HEK293T (cell line): ENCODE measurements at regions not wholly inside any gene's neighbourhood (a gene's known extent, or its start where the extent isn't known, plus 50 kb on each side); places are given as distances from the start of the nearest gene placed in this dataset.
A peak's percentile ranks its signal among the peaks of the same experiment; 100 is the strongest.

Source experiments
- CTCF ChIA-PET: fragments of 350-600 bp; formaldehyde crosslinking; extraction: SDS; loops from one replicate; lab custom pipeline; 2021; ENCODE audit warnings: antibody characterized with exemption, inconsistent platforms; lab: Yijun Ruan, JAX
- POLR2A ChIA-PET: fragments of 350-600 bp; formaldehyde crosslinking; extraction: SDS; loops from one replicate; lab custom pipeline; 2020; ENCODE audit warnings: antibody characterized with exemption, inconsistent platforms; lab: Yijun Ruan, JAX
- DNase-seq: peaks from one replicate; pipeline ENCODE4 v3.0.0; 2012; ENCODE audit warnings: mixed read lengths; ENCODE audit errors: extremely low spot score
- ARNT ChIP-seq: fragments of 450-650 bp; IDR thresholded peaks from 2 replicates; pipeline ENCODE4 v1.6.1; 2017; ENCODE audit warnings: mild to moderate bottlenecking
- BHLHE40 ChIP-seq: fragments of 450-650 bp; IDR thresholded peaks from 2 replicates; pipeline ENCODE4 v1.6.1; 2016; ENCODE audit warnings: mild to moderate bottlenecking, moderate library complexity, borderline replicate concordance
- CTBP1 ChIP-seq: fragments of 450-650 bp; IDR thresholded peaks from 2 replicates; pipeline ENCODE4 v1.6.1; 2016; ENCODE audit warnings: borderline replicate concordance
- ELF4 ChIP-seq: fragments of 450-650 bp; IDR thresholded peaks from 2 replicates; pipeline ENCODE4 v1.6.1; 2017; ENCODE audit warnings: antibody characterized with exemption
- FOXA1 ChIP-seq: fragments of 450-650 bp; IDR thresholded peaks from 2 replicates; pipeline ENCODE4 v1.6.1; 2016; ENCODE audit warnings: mild to moderate bottlenecking
- FOXK2 ChIP-seq: fragments of 450-650 bp; IDR thresholded peaks from 2 replicates; pipeline ENCODE4 v1.6.1; 2016; ENCODE audit warnings: mild to moderate bottlenecking
- FOXM1 ChIP-seq: fragments of 450-650 bp; IDR thresholded peaks from 2 replicates; pipeline ENCODE4 v1.6.1; 2017; ENCODE audit warnings: mild to moderate bottlenecking, borderline replicate concordance
- HDGF ChIP-seq: fragments of 450-650 bp; IDR thresholded peaks from 2 replicates; pipeline ENCODE4 v1.6.1; 2017; ENCODE audit warnings: antibody characterized with exemption, borderline replicate concordance
- L3MBTL2 ChIP-seq: fragments of 450-650 bp; conservative IDR thresholded peaks from 2 replicates; pipeline ENCODE4 v1.6.1; 2016; ENCODE audit warnings: mild to moderate bottlenecking
- LEF1 ChIP-seq: fragments of 450-650 bp; IDR thresholded peaks from 2 replicates; pipeline ENCODE4 v1.6.1; 2017; ENCODE audit warnings: mild to moderate bottlenecking, borderline replicate concordance
- NFRKB ChIP-seq: fragments of 450-650 bp; IDR thresholded peaks from 2 replicates; pipeline ENCODE4 v1.6.1; 2016; ENCODE audit warnings: mild to moderate bottlenecking, moderate library complexity
- PKNOX1 ChIP-seq: fragments of 450-650 bp; IDR thresholded peaks from 2 replicates; pipeline ENCODE4 v1.6.1; 2016
- SP1 ChIP-seq: fragments of 450-650 bp; IDR thresholded peaks from 2 replicates; pipeline ENCODE4 v1.6.1; 2017
- SUZ12 ChIP-seq: fragments of 450-650 bp; IDR thresholded peaks from 2 replicates; pipeline ENCODE4 v1.6.1; 2016; ENCODE audit warnings: mild to moderate bottlenecking
- TARDBP ChIP-seq: fragments of 450-650 bp; IDR thresholded peaks from 2 replicates; pipeline ENCODE4 v1.6.1; 2016
- ZNF384 ChIP-seq: fragments of 450-650 bp; IDR thresholded peaks from 2 replicates; pipeline ENCODE4 v1.6.1; 2016

- peak; percentile 2 for DNase-seq
- ChIA-PET POLR2A (no interaction called here), CTCF (interaction anchor here (1.3 kb wide), 1 partner anchor 101 kb away, joined by 4 read pairs; no protein-coding TSS in a partner anchor)
- no peak for TF ChIP-seq BHLHE40
- TF ChIP-seq L3MBTL2: no peak
- no peak for TF ChIP-seq NFRKB
- no peak for TF ChIP-seq ARNT
- TF ChIP-seq CTBP1: no peak
- no peak for TF ChIP-seq LEF1
- no peak for TF ChIP-seq FOXA1
- TF ChIP-seq FOXM1: no peak
- no peak for TF ChIP-seq FOXK2
- no peak for TF ChIP-seq HDGF
- TF ChIP-seq PKNOX1: no peak
- no peak for TF ChIP-seq ZNF384
- no peak for TF ChIP-seq TARDBP
These were observed 57.5 kb upstream of the IFFO2 start for GRCh38 chr1:19013826-19014548.

- TF ChIP-seq SP1: no peak
- TF ChIP-seq TARDBP: no peak
- no peak for TF ChIP-seq SUZ12
- no peak for TF ChIP-seq BHLHE40
- no peak for TF ChIP-seq FOXA1
- TF ChIP-seq PKNOX1: no peak
- TF ChIP-seq FOXK2: no peak
- TF ChIP-seq ELF4: no peak
- TF ChIP-seq ARNT: no peak
- no peak for TF ChIP-seq LEF1
- no peak for TF ChIP-seq FOXM1
- no peak for TF ChIP-seq ZNF384
- TF ChIP-seq HDGF: no peak
- no peak for TF ChIP-seq L3MBTL2
- POLR2A ChIA-PET: interaction anchor here (0.7 kb wide), 1 partner anchor 109 kb away, joined by 3 read pairs; the partner anchor contains the start of gene ALDH4A1
- CTCF ChIA-PET: interaction anchor here (0.6 to 1.8 kb wide), 2 partner anchors 50 to 105 kb away, joined by 4 to 5 read pairs; no protein-coding TSS in a partner anchor
- DNase-seq: peak; percentile 5
These were observed 55.4 kb upstream of the IFFO2 start for GRCh38 chr1:19011845-19012231.

- TF ChIP-seq NFRKB: no peak
- no peak for TF ChIP-seq PKNOX1
- TF ChIP-seq FOXM1: no peak
- TF ChIP-seq L3MBTL2: no peak
- no peak for TF ChIP-seq ZNF384
- no peak for TF ChIP-seq BHLHE40
- no peak for TF ChIP-seq ELF4
- TF ChIP-seq FOXA1: no peak
- no peak for TF ChIP-seq ARNT
- TF ChIP-seq LEF1: no peak
- no peak for TF ChIP-seq HDGF
- CTCF ChIA-PET: interaction anchor here (0.9 to 1.8 kb wide), 2 partner anchors 98 to 104 kb away, joined by 5 read pairs; no protein-coding TSS in a partner anchor
- peak; percentile 21 for DNase-seq
- POLR2A ChIA-PET: interaction anchor here (0.7 kb wide), 1 partner anchor 108 kb away, joined by 3 read pairs; the partner anchor contains the start of gene ALDH4A1
These were observed 54.7 kb upstream of the IFFO2 start for GRCh38 chr1:19010995-19011844.

GRCh38 chr1:19010503-19010902 is 54.0 kb upstream of the IFFO2 start:
- no peak for TF ChIP-seq ZNF384
- POLR2A ChIA-PET: no interaction called here

GRCh38 chr1:19009882-19010321 is 53.4 kb upstream of the IFFO2 start:
- ChIA-PET CTCF (interaction anchor here (0.6 kb wide), 1 partner anchor 45 kb away, joined by 3 read pairs; no protein-coding TSS in a partner anchor), POLR2A (interaction anchor here (0.8 kb wide), 1 partner anchor 107 kb away, joined by 3 read pairs; no protein-coding TSS in a partner anchor)
- peak; percentile 4 for DNase-seq
- TF ChIP-seq L3MBTL2 (no peak), LEF1 (no peak), FOXM1 (no peak), ELF4 (no peak), ZNF384 (no peak), SP1 (no peak), TARDBP (no peak)

More at GRCh38 chr1:19010503-19010902, 54.0 kb upstream of the IFFO2 start:
- peak; percentile 1 for DNase-seq
- CTCF ChIA-PET: interaction anchor here (0.9 to 1.8 kb wide), 2 partner anchors 97 to 103 kb away, joined by 5 read pairs; no protein-coding TSS in a partner anchor
